T-cell (primary cell): ENCODE measurements at regions not wholly inside any gene's neighbourhood (a gene's known extent, or its start where the extent isn't known, plus 50 kb on each side); places are given as distances from the start of the nearest gene placed in this dataset.
"Not testable (repeated sequence)": the region's sequence is repeated elsewhere in the genome, so short reads cannot be mapped to it uniquely, and the experiment has no call there.

Experiments used
- ATAC-seq, 4 experiments: fragments of 200-7000 bp in 3 of 4; fragments of 150-1000 bp in 1 of 4; cut with Tn5 transposase; replicated peaks in 1 of 4; 1 replicate in 3 of 4; 2 replicates in 1 of 4; pipeline ENCODE4 v1.10.0; 2021; ENCODE audit warnings: moderate library complexity in 3 of 4, mild to moderate bottlenecking in 2 of 4, moderate number of reproducible peaks in 1 of 4
- CTCF ChIA-PET, 2 donors: fragments of 300-600 bp; sonication (Branson Sonifier 250); formaldehyde crosslinking; loops; one replicate each; lab custom pipeline; 2022; ENCODE audit warnings: antibody characterized with exemption in 2 of 2; lab: Charles Lee
- POLR2A ChIA-PET, 2 donors: fragments of 300-600 bp; sonication (Branson Sonifier 250); formaldehyde crosslinking; loops; one replicate each; lab custom pipeline; 2022; ENCODE audit warnings: antibody characterized with exemption in 2 of 2; lab: Charles Lee
- DNase-seq, 35 experiments: peaks; one replicate each; pipeline versions ENCODE4 v3.0.0 to v3.0.0-alpha.2; 2013 to 2023
- H3K27ac ChIP-seq: one replicate; pipeline ENCODE4 v1.5.1; 2013; ENCODE audit warnings: low read length
- H3K27me3 ChIP-seq, 2 experiments: replicated peaks in 1 of 2; 1 replicate in 1 of 2; 2 replicates in 1 of 2; pipeline versions ENCODE4 v1.6.1 to v1.7.0; 2013; ENCODE audit warnings: low read length in 1 of 2, mixed read lengths in 1 of 2; ENCODE audit not compliant: control insufficient read depth in 2 of 2, insufficient read depth in 2 of 2; ENCODE audit errors: extremely low read depth in 1 of 2
- H3K36me3 ChIP-seq, 2 donors: 1 replicate in 1 of 2; 2 replicates in 1 of 2; pipeline versions ENCODE4 v1.6.1 to v1.7.0; 2013; ENCODE audit warnings: low read length in 1 of 2; ENCODE audit not compliant: control insufficient read depth in 2 of 2, insufficient read depth in 1 of 2; ENCODE audit errors: extremely low read depth in 1 of 2
- H3K4me1 ChIP-seq, 2 experiments: 1 replicate in 1 of 2; 2 replicates in 1 of 2; pipeline versions ENCODE4 v1.6.1 to v1.7.0; 2013; ENCODE audit warnings: low read length in 2 of 2, mixed read lengths in 1 of 2; ENCODE audit not compliant: insufficient read depth in 2 of 2, control insufficient read depth in 1 of 2; ENCODE audit errors: extremely low read depth in 1 of 2
- H3K4me3 ChIP-seq, 2 donors: 1 replicate in 1 of 2; 2 replicates in 1 of 2; pipeline versions ENCODE4 v1.5.1 to v1.7.0; 2013; ENCODE audit warnings: mild to moderate bottlenecking in 2 of 2, low read length in 1 of 2, moderate library complexity in 1 of 2; ENCODE audit not compliant: control insufficient read depth in 1 of 2; ENCODE audit errors: extremely low read depth in 1 of 2
- H3K9me3 ChIP-seq: 2 replicates; pipeline ENCODE4 v1.7.0; 2013
- H3K27ac Mint-ChIP-seq, 2 donors: one replicate each; pipeline ENCODE4 v1.8.0; 2020 to 2021; ENCODE audit warnings: mild to moderate bottlenecking in 2 of 2, mixed read lengths in 2 of 2
- H3K27me3 Mint-ChIP-seq, 2 donors: one replicate each; pipeline ENCODE4 v1.8.0; 2021 to 2022; ENCODE audit warnings: mixed read lengths in 2 of 2
- H3K36me3 Mint-ChIP-seq: one replicate; pipeline ENCODE4 v1.8.0; 2021; ENCODE audit warnings: mixed read lengths
- H3K4me1 Mint-ChIP-seq, 3 donors: one replicate each; pipeline ENCODE4 v1.8.0; 2020 to 2022; ENCODE audit warnings: mixed read lengths in 3 of 3, mild to moderate bottlenecking in 1 of 3
- H3K4me3 Mint-ChIP-seq, 3 donors: one replicate each; pipeline ENCODE4 v1.8.0; 2020 to 2022; ENCODE audit warnings: mild to moderate bottlenecking in 3 of 3, mixed read lengths in 3 of 3, moderate library complexity in 3 of 3
- H3K9me3 Mint-ChIP-seq, 3 donors: one replicate each; pipeline ENCODE4 v1.8.0; 2020 to 2022; ENCODE audit warnings: mixed read lengths in 3 of 3
- WGBS: methylation state at CpG from one replicate; pipeline ENCODE4 v1.1.5; 2013; ENCODE audit warnings: missing lambda C conversion rate; ENCODE audit not compliant: insufficient coverage; 5-methylcytosine and 5-hydroxymethylcytosine counted together

- Histone ChIP-seq H3K4me3 (no peak overlapping the region), H3K27ac (no peak overlapping the region), H3K36me3 (no peaks in the 10 kb centered on the region), H3K27me3 (no peaks in the 10 kb centered on the region), H3K9me3 (no peaks in the 10 kb centered on the region), H3K4me1 (no peaks in the 10 kb centered on the region)
- Mint-ChIP-seq H3K9me3 (peaks cover 12 to 34% (median 17%) of the 10 kb centered on the region in 3 donors), H3K4me3 (no peak overlapping the region), H3K4me1 (no peaks in the 10 kb centered on the region), H3K27me3 (no peaks in the 10 kb centered on the region), H3K36me3 (no peaks in the 10 kb centered on the region), H3K27ac (no peak overlapping the region)
- ChIA-PET POLR2A (no interaction called here), CTCF (no interaction called here)
- ATAC-seq (no peak), DNase-seq (no peak)
- no CpG with 5 or more reads among the region's 2 CpGs for WGBS
Observed at GRCh38 chr10:131363416-131363815, 51.9 kb upstream of the TCERG1L start.

- H3K27ac ChIP-seq = no peak overlapping the region
- Mint-ChIP-seq H3K27me3 (peaks cover 0 to 6% of the 10 kb centered on the region in 2 donors), H3K27ac (no peak overlapping the region), H3K4me3 (no peak overlapping the region), H3K4me1 (no peaks in the 10 kb centered on the region), H3K9me3 (peaks cover 14 to 24% (median 20%) of the 10 kb centered on the region in 3 donors), H3K36me3 (no peaks in the 10 kb centered on the region)
- H3K27me3 ChIP-seq = peaks cover 0 to 9% of the 10 kb centered on the region in 2 experiments
- ATAC-seq = no peak
- H3K4me3 ChIP-seq = no peak overlapping the region
- CTCF ChIA-PET = no interaction called here
- no peak for DNase-seq
- H3K9me3 ChIP-seq = no peaks in the 10 kb centered on the region
- POLR2A ChIA-PET = no interaction called here
- 51% methylated on average over 7 of the region's 8 CpGs for WGBS
- H3K36me3 ChIP-seq = no peaks in the 10 kb centered on the region
- H3K4me1 ChIP-seq = no peaks in the 10 kb centered on the region
Observed at GRCh38 chr10:131371571-131371970, 60.0 kb upstream of the TCERG1L start.

- Histone ChIP-seq H3K27ac (no peak overlapping the region), H3K4me1 (no peaks in the 10 kb centered on the region), H3K27me3 (peaks cover 0 to 9% of the 10 kb centered on the region in 2 experiments), H3K9me3 (no peaks in the 10 kb centered on the region), H3K36me3 (no peaks in the 10 kb centered on the region), H3K4me3 (no peak overlapping the region)
- ChIA-PET POLR2A (no interaction called here), CTCF (no interaction called here)
- WGBS = 88% methylated on average over 13 of the region's 13 CpGs
- DNase-seq (no peak), ATAC-seq (no peak)
- H3K4me3 Mint-ChIP-seq = no peak overlapping the region
- H3K36me3 Mint-ChIP-seq = no peaks in the 10 kb centered on the region
- H3K4me1 Mint-ChIP-seq = no peaks in the 10 kb centered on the region
- no peak overlapping the region for H3K27ac Mint-ChIP-seq
- H3K9me3 Mint-ChIP-seq = peaks cover under 1% of the 10 kb centered on the region in 3 donors
- peaks cover 6 to 7% of the 10 kb centered on the region in 2 donors for H3K27me3 Mint-ChIP-seq
Observed at GRCh38 chr10:131381576-131381975, 70.1 kb upstream of the TCERG1L start.

GRCh38 chr10:131385161-131385872 lies 73.8 kb upstream of the TCERG1L start:
- CTCF ChIA-PET = interaction anchor here in 1 of 2 donors (0.7 kb wide), 1 partner anchor 1897 kb away, joined by 4 read pairs; no protein-coding TSS in a partner anchor
- H3K27me3 Mint-ChIP-seq, H3K4me1 ChIP-seq, DNase-seq, ATAC-seq, H3K36me3 ChIP-seq, H3K4me3 ChIP-seq, H3K36me3 Mint-ChIP-seq, H3K9me3 ChIP-seq, H3K9me3 Mint-ChIP-seq, H3K4me3 Mint-ChIP-seq, H3K27ac ChIP-seq, POLR2A ChIA-PET, H3K4me1 Mint-ChIP-seq, H3K27ac Mint-ChIP-seq: not testable (repeated sequence)
- WGBS = 64% methylated on average over 8 of the region's 9 CpGs
- H3K27me3 ChIP-seq = peaks cover 0 to 13% of the 10 kb centered on the region in 2 experiments

GRCh38 chr10:131387018-131387529 lies 75.6 kb upstream of the TCERG1L start:
- Mint-ChIP-seq H3K4me1 (no peaks in the 10 kb centered on the region), H3K9me3 (peaks cover 0 to 3% (median 0%) of the 10 kb centered on the region in 3 donors), H3K36me3 (no peaks in the 10 kb centered on the region), H3K27ac (no peak overlapping the region), H3K27me3 (peaks cover 2 to 6% of the 10 kb centered on the region in 2 donors), H3K4me3 (no peak overlapping the region)
- DNase-seq (no peak), ATAC-seq (no peak)
- CTCF ChIA-PET = no interaction called here
- Histone ChIP-seq H3K4me3 (no peak overlapping the region), H3K4me1 (no peaks in the 10 kb centered on the region), H3K9me3 (no peaks in the 10 kb centered on the region), H3K36me3 (no peaks in the 10 kb centered on the region), H3K27me3 (peaks cover 0 to 3% of the 10 kb centered on the region in 2 experiments), H3K27ac (no peak overlapping the region)
- POLR2A ChIA-PET = no interaction called here
- 42% methylated on average over 8 of the region's 11 CpGs for WGBS

GRCh38 chr10:131391936-131392335 lies 80.4 kb upstream of the TCERG1L start:
- no peak for ATAC-seq
- H3K9me3 Mint-ChIP-seq = peaks cover 0 to 3% (median 0%) of the 10 kb centered on the region in 3 donors
- Histone ChIP-seq H3K4me3 (no peak overlapping the region), H3K9me3 (no peaks in the 10 kb centered on the region), H3K27me3 (peaks cover 0 to under 1% of the 10 kb centered on the region in 2 experiments), H3K36me3 (no peaks in the 10 kb centered on the region), H3K27ac (no peak overlapping the region), H3K4me1 (no peaks in the 10 kb centered on the region)
- H3K4me1 Mint-ChIP-seq = no peaks in the 10 kb centered on the region
- POLR2A ChIA-PET = interaction anchor here in 1 of 2 donors (0.6 kb wide), 1 partner anchor 59 kb away, joined by 3 read pairs; no protein-coding TSS in a partner anchor
- DNase-seq = no peak
- 78% methylated on average over 3 of the region's 5 CpGs for WGBS
- CTCF ChIA-PET = no interaction called here
- no peak overlapping the region for H3K27ac Mint-ChIP-seq
- peaks cover 0 to 6% of the 10 kb centered on the region in 2 donors for H3K27me3 Mint-ChIP-seq
- no peaks in the 10 kb centered on the region for H3K36me3 Mint-ChIP-seq
- H3K4me3 Mint-ChIP-seq = no peak overlapping the region
